ENCODE measurements at regions not wholly inside any gene's neighbourhood (a gene's known extent, or its start where the extent isn't known, plus 50 kb on each side); places are given as distances from the start of the nearest gene placed in this dataset.

DNA sequence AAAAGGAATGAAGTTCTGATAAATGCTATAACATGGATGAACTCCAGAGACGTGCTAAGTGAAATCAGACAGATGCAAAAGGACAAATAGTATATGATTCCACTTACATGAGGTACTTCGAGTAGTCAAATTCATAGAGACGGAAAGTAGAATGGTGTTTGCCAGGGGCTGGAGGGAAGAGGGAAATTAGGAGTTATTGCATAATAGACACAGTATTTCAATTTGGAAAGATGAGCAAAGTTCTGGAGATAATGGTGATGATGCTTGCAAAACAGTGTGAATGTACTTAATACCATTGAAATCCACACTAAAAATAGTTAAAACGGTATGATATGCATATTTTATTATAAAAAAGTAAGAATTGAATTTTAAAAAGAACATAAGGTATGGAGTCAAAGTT, 84.9 kb upstream of the STXBP5 start:
- ChIA-PET RAD21 (ENCODE audit: unreplicated experiment) (no interaction called here), POLR2A (no interaction called here), CTCF (no interaction called here), SMC1A (ENCODE audit: uncharacterized antibody, unreplicated experiment) (no interaction called here)
- Histone ChIP-seq H4K20me1 (ENCODE audit: control insufficient read depth, insufficient read depth) (no peaks in the 10 kb centered on the region), H3K27me3 (replicated peaks in 1 of 2; ENCODE audit: control insufficient read depth in 2 of 2, insufficient read depth in 2 of 2, low read length in 1 of 2) (no peaks in the 10 kb centered on the region), H2AFZ (ENCODE audit: control insufficient read depth, low read depth, low read length) (no peak overlapping the region), H3K4me3 (no peak overlapping the region), H3K36me3 (ENCODE audit: control insufficient read depth in 2 of 2, insufficient read depth in 2 of 2, low read length in 1 of 2) (no peaks in the 10 kb centered on the region), H3K9me3 (replicated peaks; ENCODE audit: control insufficient read depth, insufficient read depth, low read length) (no peaks in the 10 kb centered on the region), H3K9ac (ENCODE audit: control insufficient read depth, insufficient read depth, low read length) (no peak overlapping the region), H3K27ac (ENCODE audit: control insufficient read depth, insufficient read depth) (no peak overlapping the region), H3K4me1 (ENCODE audit: control insufficient read depth, insufficient read depth, low read length) (no peaks in the 10 kb centered on the region), H3K4me2 (ENCODE audit: control insufficient read depth, insufficient read depth) (no peak overlapping the region), H3K79me2 (ENCODE audit: control insufficient read depth, insufficient read depth, low read length) (no peaks in the 10 kb centered on the region)
- DNase-seq (ENCODE audit: low read depth, low spot score) (no peak), FAIRE-seq (no peak), ATAC-seq (no peak)
- 23% methylated on average over 4 of the region's 4 CpGs for WGBS (ENCODE audit: insufficient coverage, insufficient replicate concordance, low lambda C conversion rate, missing lambda C conversion rate)
- no TSS peak for BruUV-seq (replicated peaks)
- TF ChIP-seq ZZZ3 (IDR thresholded peaks at IDR 0.05; ENCODE audit: control insufficient read depth, insufficient read length, low read depth), result no peak
- no peak for TF ChIP-seq TAF1 (IDR thresholded peaks at IDR 0.05; ENCODE audit: borderline replicate concordance, low read depth, low read length)
- TF ChIP-seq SMAD5 (IDR thresholded peaks at IDR 0.05; ENCODE audit: low read depth), result no peak
- intact Hi-C loops (cut with micrococcal nuclease; ENCODE audit: unreplicated experiment) (no loop called here), in situ Hi-C loops (cut with MboI) (no loop called here)

DNA sequence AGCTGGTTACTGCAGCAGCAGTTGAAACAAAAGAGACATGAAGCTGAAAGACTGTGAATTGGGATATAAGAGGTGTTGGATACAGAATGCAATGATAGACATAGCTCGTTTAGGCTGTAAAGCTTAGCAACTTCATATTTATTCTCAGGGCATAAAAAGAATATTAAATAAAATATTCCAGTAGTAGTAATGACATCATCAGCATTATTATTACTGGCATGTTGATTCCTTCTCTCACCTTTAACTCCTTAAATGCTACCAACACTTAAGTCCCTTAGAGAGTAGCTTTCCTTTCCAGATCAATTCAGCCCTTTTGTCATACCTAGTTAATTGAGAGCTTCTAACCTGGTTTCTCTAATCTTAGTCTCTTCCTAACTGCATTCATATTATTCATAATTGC, 81.4 kb upstream of the STXBP5 start:
- BruUV-seq (replicated peaks), result no TSS peak
- Histone ChIP-seq H2AFZ (ENCODE audit: control insufficient read depth, low read depth, low read length) (no peak overlapping the region), H3K4me1 (ENCODE audit: control insufficient read depth, insufficient read depth, low read length) (no peaks in the 10 kb centered on the region), H3K27me3 (replicated peaks in 1 of 2; ENCODE audit: control insufficient read depth in 2 of 2, insufficient read depth in 2 of 2, low read length in 1 of 2) (no peaks in the 10 kb centered on the region), H3K79me2 (ENCODE audit: control insufficient read depth, insufficient read depth, low read length) (no peaks in the 10 kb centered on the region), H3K36me3 (ENCODE audit: control insufficient read depth in 2 of 2, insufficient read depth in 2 of 2, low read length in 1 of 2) (no peaks in the 10 kb centered on the region), H3K4me3 (no peak overlapping the region), H3K9ac (ENCODE audit: control insufficient read depth, insufficient read depth, low read length) (no peak overlapping the region), H3K27ac (ENCODE audit: control insufficient read depth, insufficient read depth) (no peak overlapping the region), H3K4me2 (ENCODE audit: control insufficient read depth, insufficient read depth) (no peak overlapping the region), H3K9me3 (replicated peaks; ENCODE audit: control insufficient read depth, insufficient read depth, low read length) (no peaks in the 10 kb centered on the region), H4K20me1 (ENCODE audit: control insufficient read depth, insufficient read depth) (no peaks in the 10 kb centered on the region)
- POLR2A ChIA-PET, result no interaction called here
- CTCF ChIA-PET, result interaction anchor here (1.2 kb wide), 1 partner anchor 91 kb away, joined by 3 read pairs; no protein-coding TSS in a partner anchor
- in situ Hi-C loops (cut with MboI), result no loop called here
- no peak for ATAC-seq
- SMC1A ChIA-PET (ENCODE audit: uncharacterized antibody, unreplicated experiment), result interaction anchor here (1.4 kb wide), 1 partner anchor 9 kb away, joined by 4 read pairs; no protein-coding TSS in a partner anchor
- WGBS (ENCODE audit: insufficient coverage, insufficient replicate concordance, low lambda C conversion rate, missing lambda C conversion rate), result 0% methylated on average over 1 of the region's 1 CpG
- intact Hi-C loops (cut with micrococcal nuclease; ENCODE audit: unreplicated experiment), result no loop called here
- no peak for DNase-seq (ENCODE audit: low read depth, low spot score)
- no peak for FAIRE-seq
- RAD21 ChIA-PET (ENCODE audit: unreplicated experiment), result interaction anchor here (1.1 kb wide), 1 partner anchor 13 kb away, joined by 4 read pairs; no protein-coding TSS in a partner anchor
- TF ChIP-seq JUND (IDR thresholded peaks at IDR 0.05; ENCODE audit: low read depth, low read length) (no peak), PRDM15 (CRISPR knock-in tag; IDR thresholded peaks at IDR 0.05) (no peak), TCF12 (IDR thresholded peaks at IDR 0.05; ENCODE audit: low read depth, low read length) (no peak), FOXK2 (IDR thresholded peaks at IDR 0.05) (no peak), ZZZ3 (IDR thresholded peaks at IDR 0.05; ENCODE audit: control insufficient read depth, insufficient read length, low read depth) (no peak), SMAD1 (IDR thresholded peaks at IDR 0.05; ENCODE audit: low read depth, partially characterized antibody) (no peak), CBX5 (IDR thresholded peaks at IDR 0.05; ENCODE audit: low read depth) (no peak)
- TF ChIP-seq, protein P1, sequence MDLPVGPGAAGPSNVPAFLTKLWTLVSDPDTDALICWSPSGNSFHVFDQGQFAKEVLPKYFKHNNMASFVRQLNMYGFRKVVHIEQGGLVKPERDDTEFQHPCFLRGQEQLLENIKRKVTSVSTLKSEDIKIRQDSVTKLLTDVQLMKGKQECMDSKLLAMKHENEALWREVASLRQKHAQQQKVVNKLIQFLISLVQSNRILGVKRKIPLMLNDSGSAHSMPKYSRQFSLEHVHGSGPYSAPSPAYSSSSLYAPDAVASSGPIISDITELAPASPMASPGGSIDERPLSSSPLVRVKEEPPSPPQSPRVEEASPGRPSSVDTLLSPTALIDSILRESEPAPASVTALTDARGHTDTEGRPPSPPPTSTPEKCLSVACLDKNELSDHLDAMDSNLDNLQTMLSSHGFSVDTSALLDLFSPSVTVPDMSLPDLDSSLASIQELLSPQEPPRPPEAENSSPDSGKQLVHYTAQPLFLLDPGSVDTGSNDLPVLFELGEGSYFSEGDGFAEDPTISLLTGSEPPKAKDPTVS (IDR thresholded peaks at IDR 0.05; ENCODE audit: low read depth, low read length), result no peak

Data from GM12878 (cell line).